HFFc6 (cell line): ENCODE measurements at regions not wholly inside any gene's neighbourhood (a gene's known extent, or its start where the extent isn't known, plus 50 kb on each side); places are given as distances from the start of the nearest gene placed in this dataset.

Experiments
- DNase-seq: peaks from one replicate; pipeline ENCODE4 v3.0.0-alpha.2; 2018
- H3K27ac Mint-ChIP-seq: 2 replicates; pipeline ENCODE4 v1.8.0; 2020; ENCODE audit warnings: mild to moderate bottlenecking, mixed read lengths
- H3K27me3 Mint-ChIP-seq: 2 replicates; pipeline ENCODE4 v1.8.0; 2021; ENCODE audit warnings: mild to moderate bottlenecking, moderate library complexity, mixed read lengths; ENCODE audit not compliant: insufficient read depth
- H3K36me3 Mint-ChIP-seq: 2 replicates; pipeline ENCODE4 v1.8.0; 2021; ENCODE audit warnings: low read depth, mixed read lengths
- H3K4me1 Mint-ChIP-seq: 2 replicates; pipeline ENCODE4 v1.8.0; 2020; ENCODE audit warnings: low read depth, mixed read lengths
- H3K4me3 Mint-ChIP-seq: 2 replicates; pipeline ENCODE4 v1.8.0; 2020; ENCODE audit warnings: mild to moderate bottlenecking, moderate library complexity, mixed read lengths
- H3K9me3 Mint-ChIP-seq: 2 replicates; pipeline ENCODE4 v1.8.0; 2020; ENCODE audit warnings: mild to moderate bottlenecking, mixed read lengths
- TF ChIP-seq, protein P1 (sequence below): fragments of 200-600 bp; sonication (generic); IDR thresholded peaks from 2 replicates; pipeline ENCODE4 v1.5.0; 2021; ENCODE audit warnings: antibody characterized with exemption, mild to moderate bottlenecking

DNA sequence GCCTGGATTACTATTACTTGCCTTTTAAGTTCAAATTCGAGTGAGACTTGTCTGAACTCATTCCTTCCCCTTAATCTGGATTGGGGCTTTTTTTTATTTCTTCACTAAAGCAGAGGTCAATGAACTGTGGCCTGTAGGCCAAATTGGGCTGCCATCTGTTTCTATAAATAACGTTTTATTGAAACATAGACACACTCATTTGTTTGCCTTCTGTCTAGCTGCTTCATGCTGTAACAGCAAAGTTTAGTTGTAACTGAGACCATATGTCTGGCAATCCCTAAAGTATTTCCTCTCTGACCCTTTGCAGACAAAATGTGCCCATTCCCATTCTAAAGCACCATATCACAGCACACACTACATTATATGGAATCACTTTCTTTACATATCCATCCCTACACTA is 207.9 kb upstream of the ISX start:
- H3K27ac Mint-ChIP-seq: no peak overlapping the region
- peaks cover 14% of the 10 kb centered on the region for H3K36me3 Mint-ChIP-seq
- H3K9me3 Mint-ChIP-seq: peaks cover 72% of the 10 kb centered on the region
- TF ChIP-seq, protein P1, sequence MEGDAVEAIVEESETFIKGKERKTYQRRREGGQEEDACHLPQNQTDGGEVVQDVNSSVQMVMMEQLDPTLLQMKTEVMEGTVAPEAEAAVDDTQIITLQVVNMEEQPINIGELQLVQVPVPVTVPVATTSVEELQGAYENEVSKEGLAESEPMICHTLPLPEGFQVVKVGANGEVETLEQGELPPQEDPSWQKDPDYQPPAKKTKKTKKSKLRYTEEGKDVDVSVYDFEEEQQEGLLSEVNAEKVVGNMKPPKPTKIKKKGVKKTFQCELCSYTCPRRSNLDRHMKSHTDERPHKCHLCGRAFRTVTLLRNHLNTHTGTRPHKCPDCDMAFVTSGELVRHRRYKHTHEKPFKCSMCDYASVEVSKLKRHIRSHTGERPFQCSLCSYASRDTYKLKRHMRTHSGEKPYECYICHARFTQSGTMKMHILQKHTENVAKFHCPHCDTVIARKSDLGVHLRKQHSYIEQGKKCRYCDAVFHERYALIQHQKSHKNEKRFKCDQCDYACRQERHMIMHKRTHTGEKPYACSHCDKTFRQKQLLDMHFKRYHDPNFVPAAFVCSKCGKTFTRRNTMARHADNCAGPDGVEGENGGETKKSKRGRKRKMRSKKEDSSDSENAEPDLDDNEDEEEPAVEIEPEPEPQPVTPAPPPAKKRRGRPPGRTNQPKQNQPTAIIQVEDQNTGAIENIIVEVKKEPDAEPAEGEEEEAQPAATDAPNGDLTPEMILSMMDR: no peak
- H3K27me3 Mint-ChIP-seq: no peaks in the 10 kb centered on the region; the same call in 1 of the 2 replicates
- H3K4me1 Mint-ChIP-seq: no peaks in the 10 kb centered on the region
- no peak for DNase-seq
- H3K4me3 Mint-ChIP-seq: no peak overlapping the region

DNA sequence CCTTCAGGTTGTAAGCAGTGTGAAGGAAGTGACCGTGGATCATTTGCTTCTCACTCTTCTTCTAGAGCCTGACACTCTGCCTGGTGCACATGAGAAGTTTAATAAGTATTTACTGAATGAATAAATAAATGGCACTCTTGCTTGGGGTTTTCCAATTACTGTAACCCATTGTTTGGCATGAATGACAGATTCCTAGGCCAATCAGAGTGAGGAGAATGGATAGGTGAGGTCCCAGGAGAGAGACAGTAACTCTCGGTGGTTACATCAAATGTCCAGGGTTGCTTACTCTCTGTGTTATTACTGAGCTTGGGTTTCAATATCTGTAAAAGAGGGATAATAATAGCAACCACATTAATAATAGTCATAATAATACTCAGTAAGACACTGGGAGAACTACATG is 204.2 kb upstream of the ISX start:
- Mint-ChIP-seq H3K4me3 (no peak overlapping the region), H3K4me1 (no peaks in the 10 kb centered on the region), H3K27me3 (no peaks in the 10 kb centered on the region), H3K27ac (no peak overlapping the region), H3K36me3 (peaks cover 10% of the 10 kb centered on the region), H3K9me3 (peaks cover 83% of the 10 kb centered on the region)
- TF ChIP-seq, protein P1: no peak
- DNase-seq: no peak

DNA sequence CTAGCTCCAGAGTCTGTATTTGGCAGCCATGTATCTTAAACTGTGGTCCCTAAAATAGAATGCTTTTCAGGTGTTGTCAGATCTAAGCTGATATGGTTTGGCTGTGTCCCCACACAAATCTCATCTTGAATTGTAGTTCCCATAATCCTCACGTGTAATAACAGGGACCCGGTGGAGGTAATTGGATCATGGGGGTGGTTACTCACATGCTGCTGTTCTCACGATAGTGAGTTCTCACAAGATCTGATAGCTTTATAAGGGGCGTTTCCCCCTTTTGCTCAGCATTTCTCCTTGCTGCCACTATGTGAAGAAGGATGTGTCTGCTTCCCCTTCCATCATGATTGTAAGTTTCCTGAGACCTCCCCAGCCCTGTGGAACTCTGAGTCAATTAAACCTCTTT is 199.9 kb upstream of the ISX start:
- TF ChIP-seq, protein P1: no peak
- Mint-ChIP-seq H3K27me3 (no peaks in the 10 kb centered on the region), H3K36me3 (peaks cover 16% of the 10 kb centered on the region; the same call in 1 of the 2 replicates), H3K4me1 (no peaks in the 10 kb centered on the region), H3K27ac (no peak overlapping the region), H3K9me3 (peaks cover 78% of the 10 kb centered on the region), H3K4me3 (no peak overlapping the region)
- DNase-seq: no peak

DNA sequence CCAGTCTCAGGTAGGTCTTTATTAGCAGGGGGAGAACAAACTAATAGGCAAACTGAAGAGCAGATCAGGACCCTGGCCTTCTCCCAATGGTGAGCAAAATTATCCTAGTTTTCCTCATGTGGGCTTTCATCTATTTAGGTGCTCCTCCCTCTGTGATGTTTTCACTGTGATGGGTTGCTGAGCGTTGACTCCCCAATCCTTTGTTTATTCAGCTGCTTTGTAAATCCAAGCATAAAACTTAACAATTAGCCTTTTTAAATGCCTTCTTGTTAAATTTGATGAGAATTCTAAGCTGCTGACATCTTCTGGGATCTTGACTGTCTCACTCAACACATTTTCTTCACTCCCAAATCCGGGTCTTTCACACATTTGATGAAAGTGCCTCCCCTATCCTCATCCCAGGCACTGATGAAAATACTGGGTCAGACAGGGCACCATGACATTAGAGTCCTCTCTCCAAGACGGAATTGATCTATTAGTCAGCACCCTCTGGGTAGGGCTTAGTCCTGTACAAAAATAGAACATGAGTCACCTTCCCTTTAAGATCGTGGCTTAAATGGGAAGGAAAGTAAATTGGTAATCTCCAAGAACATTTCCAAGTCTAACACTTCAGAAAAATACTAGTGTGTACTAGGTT is 199.3 kb upstream of the ISX start:
- TF ChIP-seq, protein P1: no peak
- Mint-ChIP-seq H3K9me3 (peaks cover 74% of the 10 kb centered on the region), H3K4me3 (no peak overlapping the region), H3K4me1 (no peaks in the 10 kb centered on the region), H3K27me3 (no peaks in the 10 kb centered on the region), H3K36me3 (peaks cover 16% of the 10 kb centered on the region; the same call in 1 of the 2 replicates), H3K27ac (no peak overlapping the region)
- DNase-seq: peak; percentile 0

DNA sequence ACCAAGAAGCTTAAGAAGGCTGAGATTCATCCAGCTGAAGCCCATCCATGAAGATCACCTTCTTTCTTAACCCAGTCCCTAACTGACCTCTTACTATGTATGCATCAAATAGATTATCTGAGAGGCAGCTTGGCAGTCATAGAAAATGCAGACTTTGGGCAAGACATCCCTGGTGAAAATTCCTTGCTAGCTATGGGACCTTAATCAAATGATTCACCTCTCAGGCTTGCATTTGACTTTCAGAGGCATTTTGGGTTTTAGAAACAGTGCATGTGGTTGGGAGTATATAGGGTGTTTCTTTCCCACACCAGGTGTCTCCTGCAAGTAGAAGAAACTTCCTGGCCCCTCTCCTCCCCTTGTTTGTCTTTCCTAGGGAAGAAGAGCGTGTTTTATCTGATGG is 188.5 kb upstream of the ISX start:
- Mint-ChIP-seq H3K27me3 (no peaks in the 10 kb centered on the region), H3K36me3 (peaks cover 3% of the 10 kb centered on the region; the same call in 1 of the 2 replicates), H3K4me3 (no peak overlapping the region), H3K9me3 (peaks cover 84% of the 10 kb centered on the region), H3K27ac (no peak overlapping the region), H3K4me1 (no peaks in the 10 kb centered on the region)
- TF ChIP-seq, protein P1: no peak
- DNase-seq: no peak
